ENCODE measurements at regions not wholly inside any gene's neighbourhood (a gene's known extent, or its start where the extent isn't known, plus 50 kb on each side); places are given as distances from the start of the nearest gene placed in this dataset.
"Not testable (repeated sequence)": the region's sequence is repeated elsewhere in the genome, so short reads cannot be mapped to it uniquely, and the experiment has no call there.

GRCh38 chr2:87654136-87654814 is 93.6 kb upstream of the PLGLB2 start:
- DNase-seq = not testable (repeated sequence)

DNA sequence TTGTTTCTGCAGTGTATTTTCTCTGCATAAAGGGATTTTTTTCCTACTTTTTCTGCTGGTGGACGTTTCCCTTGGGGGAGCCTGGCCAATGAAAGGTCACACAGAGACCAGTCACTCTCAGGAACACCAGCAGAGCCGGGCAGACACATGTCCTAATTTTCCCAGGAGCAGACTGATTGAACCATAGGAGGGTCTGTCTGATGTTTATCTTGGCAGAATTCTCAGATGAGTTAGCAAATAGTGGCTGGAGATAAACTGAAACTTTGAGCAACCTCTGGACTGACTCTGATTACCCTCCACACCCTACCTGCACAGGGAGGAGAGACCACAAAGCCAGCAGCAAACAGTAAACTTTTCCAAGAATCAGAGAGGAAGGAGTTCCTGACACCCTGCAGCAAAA is 90.0 kb upstream of the PLGLB2 start:
- DNase-seq = not testable (repeated sequence)

GRCh38 chr2:87658357-87658756 is 89.5 kb upstream of the PLGLB2 start:
- not testable (repeated sequence) for DNase-seq

DNA sequence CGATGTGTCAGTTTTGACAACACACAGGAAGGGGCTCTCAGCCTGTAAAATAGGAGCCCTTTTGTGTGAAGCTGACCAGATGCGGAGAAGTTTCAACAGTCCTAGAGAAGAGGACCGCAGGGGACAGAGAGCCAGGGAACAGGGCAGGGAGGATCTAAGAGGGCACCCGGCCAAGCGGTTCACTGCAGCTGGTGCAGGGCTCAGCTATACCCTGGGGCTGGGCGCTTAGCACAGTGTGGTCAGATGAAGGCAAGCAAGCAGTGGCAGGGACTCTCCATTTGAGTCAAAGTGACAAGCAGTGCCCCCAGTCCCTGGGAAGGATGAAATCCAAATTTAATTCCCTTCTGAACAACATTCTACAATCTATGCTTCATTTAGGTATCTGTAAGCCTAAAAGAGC is 88.9 kb upstream of the PLGLB2 start:
- DNase-seq = not testable (repeated sequence)

DNA sequence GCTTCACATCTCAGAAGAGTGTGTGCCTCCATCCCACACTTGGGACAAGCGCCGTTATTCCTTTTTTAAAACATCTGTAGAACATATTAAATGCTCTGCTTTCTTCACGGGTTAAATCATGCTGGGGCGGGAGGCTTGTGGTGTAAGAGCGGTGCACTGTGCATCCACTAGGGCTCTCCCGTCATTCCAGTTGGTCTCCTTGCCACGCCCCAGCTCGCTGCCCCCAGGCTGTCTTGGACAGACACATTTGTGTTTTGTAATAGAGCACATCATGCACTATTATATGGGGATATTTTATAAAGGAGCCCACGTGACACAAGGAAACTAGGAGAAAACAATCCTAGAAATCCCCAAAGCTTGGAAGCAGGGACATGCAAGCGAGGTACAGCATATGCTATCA is 87.7 kb upstream of the PLGLB2 start:
- DNase-seq = not testable (repeated sequence)

- DNase-seq = not testable (repeated sequence)
Observed at GRCh38 chr2:87662316-87663290, 85.3 kb upstream of the PLGLB2 start.

- DNase-seq = not testable (repeated sequence)
Observed at GRCh38 chr2:87663347-87663746, 84.5 kb upstream of the PLGLB2 start.

DNA sequence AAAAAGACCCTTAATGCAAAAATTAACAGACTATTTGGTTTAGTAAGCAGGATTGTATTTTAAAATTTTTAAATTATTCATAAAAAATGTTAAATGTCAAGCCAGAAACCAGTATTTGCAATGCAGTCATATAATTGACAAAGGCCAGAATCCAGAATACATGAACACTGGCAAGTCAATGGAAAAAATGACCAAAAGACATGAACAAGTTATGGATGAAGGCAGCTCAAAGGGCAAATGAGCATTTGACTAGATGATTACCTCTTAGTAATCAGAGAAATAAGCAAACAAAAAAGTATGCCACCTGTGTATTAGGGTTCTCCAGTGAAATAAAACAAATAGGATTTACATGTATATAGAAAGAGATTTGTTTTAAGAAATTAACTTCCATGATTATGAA is 80.9 kb upstream of the PLGLB2 start:
- not testable (repeated sequence) for DNase-seq

- DNase-seq = not testable (repeated sequence)
Observed at GRCh38 chr2:87668361-87668760, 79.5 kb upstream of the PLGLB2 start.

- not testable (repeated sequence) for DNase-seq
Observed at GRCh38 chr2:87669633-87670231, 78.2 kb upstream of the PLGLB2 start.

DNA sequence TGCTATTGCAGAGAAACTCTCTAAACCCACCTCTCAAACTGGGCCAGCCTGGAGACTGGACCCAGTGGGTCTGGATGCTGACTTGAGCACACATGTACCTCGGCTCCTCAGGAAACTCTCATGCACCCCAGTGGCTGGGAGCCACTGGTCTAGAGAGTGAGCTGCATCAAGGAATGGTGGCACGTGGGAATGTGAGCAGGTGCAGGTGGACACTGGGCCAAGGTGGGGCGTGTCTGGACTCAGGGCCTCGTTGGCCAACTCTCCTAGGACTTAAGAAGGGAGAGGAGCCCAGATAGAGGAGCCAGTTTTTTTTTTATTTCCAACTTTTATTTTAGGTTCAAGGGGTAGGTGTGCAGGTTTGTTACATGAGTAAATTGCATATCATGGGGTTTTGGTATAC is 75.5 kb upstream of the PLGLB2 start:
- not testable (repeated sequence) for DNase-seq

- DNase-seq = not testable (repeated sequence)
Observed at GRCh38 chr2:87674729-87675128, 73.2 kb upstream of the PLGLB2 start.

- DNase-seq = not testable (repeated sequence)
Observed at GRCh38 chr2:87675487-87675886, 72.4 kb upstream of the PLGLB2 start.

DNA sequence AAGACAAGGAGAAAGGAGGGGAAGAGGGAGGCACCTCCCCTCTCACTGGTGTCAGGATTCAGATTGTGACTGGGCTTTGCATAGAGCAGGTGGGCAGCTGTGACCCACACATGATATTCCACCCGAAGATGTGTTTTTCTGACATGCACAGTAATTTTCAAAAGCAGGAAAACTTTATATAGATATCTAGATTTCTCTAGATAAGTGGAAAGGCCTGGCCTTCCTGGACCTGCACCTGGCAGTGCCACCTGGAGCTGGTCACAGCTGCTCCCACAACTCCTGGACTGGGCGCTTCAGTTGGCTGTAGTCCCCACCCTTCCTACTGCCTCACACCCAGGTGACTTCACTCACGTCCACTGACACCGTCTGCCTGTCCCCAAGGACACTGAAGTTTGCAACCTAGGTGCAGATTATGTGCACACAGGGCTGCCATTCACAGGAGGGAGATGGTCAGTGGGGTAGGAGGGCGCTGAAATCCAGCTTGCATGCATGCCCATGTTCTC is 70.4 kb upstream of the PLGLB2 start:
- not testable (repeated sequence) for DNase-seq

DNA sequence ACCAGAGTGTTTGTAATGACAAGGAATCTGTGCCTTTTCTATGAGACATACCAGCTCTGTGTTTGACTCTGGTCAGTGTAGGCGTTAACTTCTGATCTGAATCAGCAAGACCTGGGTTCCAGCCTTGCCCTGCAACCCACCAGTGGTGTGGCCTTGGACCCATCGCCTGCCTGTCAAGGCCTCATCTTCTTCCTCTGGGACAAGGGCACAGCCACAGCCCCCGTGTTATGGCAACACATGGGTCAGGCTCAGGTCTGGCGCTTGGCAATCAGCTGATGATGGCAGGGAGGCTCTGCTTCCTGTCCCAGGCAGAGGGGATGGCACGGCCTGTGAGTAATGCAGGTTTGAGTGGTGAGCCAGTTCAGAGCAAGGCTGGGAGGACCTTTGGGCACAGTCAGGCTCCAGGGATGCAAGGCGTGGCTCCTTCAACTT is 69.1 kb upstream of the PLGLB2 start:
- not testable (repeated sequence) for DNase-seq

DNA sequence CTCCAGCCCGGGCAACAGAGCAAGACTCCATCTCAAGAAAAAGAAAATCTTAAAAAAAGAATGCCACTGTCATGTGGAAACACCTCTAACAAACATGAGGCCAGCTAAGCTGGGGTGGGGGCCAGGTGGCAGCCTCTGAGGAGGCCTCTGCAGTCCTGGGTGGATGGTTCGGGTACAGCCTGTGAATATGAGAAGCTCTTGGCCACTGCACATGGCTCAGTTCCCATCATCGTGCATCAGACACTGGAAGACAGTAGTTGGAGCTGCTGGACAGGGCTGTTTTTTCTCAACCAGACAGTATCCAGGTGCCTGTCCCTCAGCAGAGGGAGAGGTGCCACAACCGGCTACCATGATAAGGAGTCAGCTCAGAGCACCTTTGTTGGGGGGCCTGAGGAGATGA is 67.9 kb upstream of the PLGLB2 start:
- DNase-seq = not testable (repeated sequence)

GRCh38 chr2:87680691-87681090 is 67.2 kb upstream of the PLGLB2 start:
- not testable (repeated sequence) for DNase-seq

- not testable (repeated sequence) for DNase-seq
Observed at GRCh38 chr2:87683451-87683850, 64.4 kb upstream of the PLGLB2 start.

DNA sequence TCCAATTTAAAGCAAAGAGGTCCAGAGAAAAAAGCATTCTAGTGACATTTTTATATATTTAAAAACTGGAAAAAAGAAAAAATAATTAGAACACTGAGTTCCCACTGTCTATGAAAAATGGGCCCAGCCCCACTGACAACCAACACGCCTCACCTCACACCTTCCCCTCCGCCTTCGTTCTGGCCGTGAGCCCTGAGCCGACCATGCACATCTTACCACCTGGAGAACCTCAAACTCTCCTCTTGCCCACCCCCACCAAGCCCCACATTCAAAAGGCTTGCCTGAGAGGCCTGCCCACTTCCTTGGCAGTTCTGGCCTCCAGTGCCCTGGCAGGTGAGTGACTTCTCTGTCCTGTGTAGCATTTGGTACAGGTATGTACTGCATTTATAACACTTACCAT is 63.9 kb upstream of the PLGLB2 start:
- DNase-seq = not testable (repeated sequence)

DNA sequence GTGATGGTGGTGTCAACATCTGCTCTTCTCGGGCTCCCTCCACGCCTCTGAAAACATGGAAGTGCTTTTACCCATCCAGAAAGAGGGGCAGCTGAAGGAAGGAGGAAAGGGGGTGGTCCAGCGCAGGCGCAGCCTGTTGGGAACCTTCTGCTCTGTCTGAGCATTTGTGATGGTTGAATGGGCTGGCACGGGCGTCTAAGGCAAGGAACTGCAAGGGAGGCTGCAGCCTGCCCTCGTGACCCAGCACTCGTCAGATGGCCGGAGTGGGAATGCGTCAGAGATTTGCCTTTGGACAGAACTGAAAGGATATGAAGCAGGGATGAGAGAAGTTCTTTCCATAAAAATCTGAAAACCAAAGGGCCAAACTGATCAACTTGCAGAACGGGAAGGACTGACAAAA is 62.3 kb upstream of the PLGLB2 start:
- not testable (repeated sequence) for DNase-seq

DNA sequence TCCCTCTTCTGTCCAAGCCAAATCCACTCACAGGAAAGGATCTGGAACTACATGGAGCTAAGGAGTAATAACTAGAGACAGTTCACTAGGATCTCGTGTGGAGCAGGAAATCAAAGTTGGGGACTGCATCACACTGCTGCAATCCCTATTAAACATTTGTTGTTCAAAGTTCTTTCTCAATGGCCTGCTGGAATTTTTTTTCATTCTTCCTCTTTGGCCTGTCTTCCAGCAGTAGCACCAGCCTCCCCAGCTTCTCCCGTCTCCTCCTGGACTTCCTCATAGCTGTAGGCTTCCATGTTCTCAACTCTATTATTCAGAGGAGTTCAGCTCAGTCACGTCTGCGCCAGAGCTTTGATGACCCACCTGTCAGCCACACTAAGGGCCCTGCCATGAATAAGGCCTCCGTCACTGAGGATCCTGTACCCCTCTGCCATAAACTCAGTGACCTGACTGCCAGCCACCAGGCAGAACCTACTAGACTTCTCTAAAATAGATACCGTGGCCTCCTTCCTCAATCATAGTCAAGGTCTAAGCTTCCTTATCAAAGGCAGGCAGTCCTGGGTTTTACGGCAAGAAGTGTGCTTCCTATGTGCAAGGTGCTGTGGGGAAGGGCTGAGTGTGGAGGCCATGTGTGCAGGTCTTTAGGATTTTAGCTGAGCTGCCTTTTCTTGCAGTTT is 60.9 kb upstream of the PLGLB2 start:
- not testable (repeated sequence) for DNase-seq

- not testable (repeated sequence) for DNase-seq
Observed at GRCh38 chr2:87687550-87688270, 60.2 kb upstream of the PLGLB2 start.
